Natural killer cell (primary cell): ENCODE measurements at regions not wholly inside any gene's neighbourhood (a gene's known extent, or its start where the extent isn't known, plus 50 kb on each side); places are given as distances from the start of the nearest gene placed in this dataset.

Source experiments
- ATAC-seq, 3 donors: fragments of 150-1000 bp in 2 of 3; fragments of 200-7000 bp in 1 of 3; cut with Tn5 transposase; 1 replicate in 1 of 3; 2 replicates in 2 of 3; pipeline ENCODE4 v1.10.0; 2021; ENCODE audit warnings: mild to moderate bottlenecking in 2 of 3, moderate library complexity in 2 of 3
- DNase-seq, 2 donors: peaks; one replicate each; pipeline versions ENCODE4 v3.0.0 to v3.0.0-alpha.2; 2013 to 2021; ENCODE audit warnings: mixed read lengths in 1 of 2
- H3K27ac ChIP-seq: one replicate; pipeline ENCODE4 v1.5.1; 2013; ENCODE audit warnings: mild to moderate bottlenecking, low read length
- H3K27me3 ChIP-seq: one replicate; pipeline ENCODE4 v1.6.1; 2013; ENCODE audit warnings: low read length; ENCODE audit not compliant: control insufficient read depth, insufficient read depth
- H3K36me3 ChIP-seq: one replicate; pipeline ENCODE4 v1.6.1; 2013; ENCODE audit warnings: low read length; ENCODE audit not compliant: control insufficient read depth, insufficient read depth
- H3K4me1 ChIP-seq: one replicate; pipeline ENCODE4 v1.6.1; 2013; ENCODE audit warnings: low read length; ENCODE audit not compliant: control insufficient read depth, insufficient read depth
- H3K4me3 ChIP-seq: one replicate; pipeline ENCODE4 v1.5.1; 2013; ENCODE audit warnings: low read length
- H3K9me3 ChIP-seq: one replicate; pipeline ENCODE4 v1.6.1; 2013; ENCODE audit warnings: low read length; ENCODE audit not compliant: control insufficient read depth, insufficient read depth
- H3K27ac Mint-ChIP-seq, 2 donors: one replicate each; pipeline ENCODE4 v1.8.0; 2022; ENCODE audit warnings: mild to moderate bottlenecking in 2 of 2, mixed read lengths in 2 of 2, moderate library complexity in 1 of 2
- H3K27me3 Mint-ChIP-seq, 2 donors: one replicate each; pipeline ENCODE4 v1.8.0; 2022; ENCODE audit warnings: low read depth in 2 of 2, mixed read lengths in 2 of 2
- H3K36me3 Mint-ChIP-seq: one replicate; pipeline ENCODE4 v1.8.0; 2022; ENCODE audit warnings: mixed read lengths
- H3K4me1 Mint-ChIP-seq, 2 donors: one replicate each; pipeline ENCODE4 v1.8.0; 2022; ENCODE audit warnings: mixed read lengths in 2 of 2
- H3K4me3 Mint-ChIP-seq: one replicate; pipeline ENCODE4 v1.8.0; 2022; ENCODE audit warnings: mild to moderate bottlenecking, moderate library complexity, mixed read lengths
- H3K9me3 Mint-ChIP-seq, 2 donors: one replicate each; pipeline ENCODE4 v1.8.0; 2022; ENCODE audit warnings: mixed read lengths in 2 of 2
- CTCF ChIP-seq: fragments of 200-600 bp; IDR thresholded peaks from one replicate; pipeline ENCODE4 v1.8.0; 2022; ENCODE audit warnings: antibody characterized with exemption
- WGBS: methylation state at CpG from one replicate; pipeline ENCODE4 v1.1.7; 2013; ENCODE audit warnings: missing lambda C conversion rate; ENCODE audit not compliant: insufficient coverage; 5-methylcytosine and 5-hydroxymethylcytosine counted together
- intact Hi-C: fragments of 100-400 bp; cut with micrococcal nuclease; formaldehyde crosslinking; loops from one replicate; pipeline ENCODE4 v1.14.2; 2022

- DNase-seq (peak in 1 of 2 donors; percentile 26), ATAC-seq (no peak)
- Histone ChIP-seq H3K9me3 (no peaks in the 10 kb centered on the region), H3K4me3 (no peak overlapping the region), H3K27me3 (no peaks in the 10 kb centered on the region), H3K27ac (no peak overlapping the region), H3K4me1 (peaks cover 11% of the 10 kb centered on the region), H3K36me3 (no peaks in the 10 kb centered on the region)
- Mint-ChIP-seq H3K4me3 (no peak overlapping the region), H3K36me3 (no peaks in the 10 kb centered on the region), H3K4me1 (peaks cover 0 to 6% of the 10 kb centered on the region in 2 donors), H3K27me3 (peaks cover 32 to 40% of the 10 kb centered on the region in 2 donors), H3K9me3 (no peaks in the 10 kb centered on the region), H3K27ac (no peak overlapping the region)
- WGBS, result 72% methylated on average over 8 of the region's 8 CpGs
- intact Hi-C loops, result no loop called here
- TF ChIP-seq CTCF, result no peak
Measured at GRCh38 chr13:99911965-99912566, 59.5 kb downstream of the ZIC5 start.

- Histone ChIP-seq H3K9me3 (no peaks in the 10 kb centered on the region), H3K27me3 (no peaks in the 10 kb centered on the region), H3K4me1 (peaks cover 10% of the 10 kb centered on the region), H3K27ac (no peak overlapping the region), H3K4me3 (no peak overlapping the region), H3K36me3 (no peaks in the 10 kb centered on the region)
- WGBS, result 66% methylated on average over 16 of the region's 16 CpGs
- no peaks in the 10 kb centered on the region for H3K9me3 Mint-ChIP-seq
- H3K27me3 Mint-ChIP-seq, result peaks cover 32 to 34% of the 10 kb centered on the region in 2 donors
- DNase-seq (no peak), ATAC-seq (no peak)
- H3K4me3 Mint-ChIP-seq, result no peak overlapping the region
- peaks cover 0 to 2% of the 10 kb centered on the region in 2 donors for H3K4me1 Mint-ChIP-seq
- intact Hi-C loops, result no loop called here
- no peak overlapping the region for H3K27ac Mint-ChIP-seq
- TF ChIP-seq CTCF, result no peak
- H3K36me3 Mint-ChIP-seq, result no peaks in the 10 kb centered on the region
Measured at GRCh38 chr13:99911069-99911964, 60.2 kb downstream of the ZIC5 start.

- Mint-ChIP-seq H3K9me3 (no peaks in the 10 kb centered on the region), H3K36me3 (no peaks in the 10 kb centered on the region), H3K27me3 (peaks cover 35 to 40% of the 10 kb centered on the region in 2 donors), H3K27ac (no peak overlapping the region), H3K4me1 (no peaks in the 10 kb centered on the region), H3K4me3 (no peak overlapping the region)
- Histone ChIP-seq H3K9me3 (no peaks in the 10 kb centered on the region), H3K4me1 (peaks cover 8% of the 10 kb centered on the region), H3K36me3 (no peaks in the 10 kb centered on the region), H3K4me3 (no peak overlapping the region), H3K27ac (no peak overlapping the region), H3K27me3 (no peaks in the 10 kb centered on the region)
- no peak for DNase-seq
- WGBS, result 76% methylated on average over 5 of the region's 5 CpGs
- intact Hi-C loops, result no loop called here
- no peak for ATAC-seq
- TF ChIP-seq CTCF, result no peak
Measured at GRCh38 chr13:99909836-99910619, 61.5 kb downstream of the ZIC5 start.
